ENCODE measurements at regions not wholly inside any gene's neighbourhood (a gene's known extent, or its start where the extent isn't known, plus 50 kb on each side); places are given as distances from the start of the nearest gene placed in this dataset.

DNA sequence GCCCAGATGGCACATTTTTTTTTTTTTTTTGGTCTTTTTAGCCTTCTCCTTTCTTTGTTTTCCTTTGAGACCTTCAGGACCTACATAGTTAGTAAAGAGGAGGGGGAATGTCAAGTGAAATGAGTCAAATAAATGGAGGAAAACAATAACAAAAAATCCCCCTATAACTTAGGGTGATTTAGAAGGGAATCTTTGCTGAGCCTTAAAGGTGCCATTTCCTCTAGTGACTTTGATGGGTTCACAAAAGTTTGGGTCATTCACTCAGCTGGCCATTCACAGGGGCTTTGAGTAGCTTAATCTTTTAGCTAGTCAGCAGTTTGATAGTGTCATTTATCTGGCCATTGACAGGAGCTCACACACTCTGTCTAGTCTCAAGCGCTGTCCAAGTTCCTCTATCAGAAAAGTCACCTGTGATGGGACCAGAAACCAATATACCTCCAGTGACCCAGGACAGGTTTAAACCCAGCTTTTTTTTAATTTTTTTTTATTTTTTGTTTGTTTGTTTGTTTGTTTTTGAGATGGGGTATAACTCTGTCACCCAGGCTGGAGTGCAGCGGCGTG lies 275.1 kb upstream of the PRDM1 start:
- TF ChIP-seq ISL1 (CRISPR knock-in tag; IDR thresholded peaks at IDR 0.05) (no peak), ZFP3 (CRISPR knock-in tag; IDR thresholded peaks at IDR 0.05) (no peak), ZNF565 (CRISPR knock-in tag; conservative IDR thresholded peaks at IDR 0.05; ENCODE audit: low read depth) (no peak), SNAI2 (CRISPR knock-in tag; IDR thresholded peaks at IDR 0.05) (no peak), BACH2 (CRISPR knock-in tag; IDR thresholded peaks at IDR 0.05; ENCODE audit: borderline replicate concordance) (no peak), TCF4 (CRISPR knock-in tag; IDR thresholded peaks at IDR 0.05; ENCODE audit: borderline replicate concordance) (no peak), CSDC2 (CRISPR knock-in tag; IDR thresholded peaks at IDR 0.05) (no peak), ZFP30 (CRISPR knock-in tag; IDR thresholded peaks at IDR 0.05) (no peak), OSR1 (CRISPR knock-in tag; IDR thresholded peaks at IDR 0.05) (no peak), PPARA (CRISPR knock-in tag; IDR thresholded peaks at IDR 0.05; ENCODE audit: borderline replicate concordance) (no peak), ZC3H10 (CRISPR knock-in tag; IDR thresholded peaks at IDR 0.05) (no peak), TOX (CRISPR knock-in tag; IDR thresholded peaks at IDR 0.05; ENCODE audit: borderline replicate concordance) (no peak), ARNTL (CRISPR knock-in tag; IDR thresholded peaks at IDR 0.05; ENCODE audit: borderline replicate concordance, low read depth) (no peak), ESRRG (CRISPR knock-in tag; IDR thresholded peaks at IDR 0.05) (no peak)
- TF ChIP-seq, protein P1, sequence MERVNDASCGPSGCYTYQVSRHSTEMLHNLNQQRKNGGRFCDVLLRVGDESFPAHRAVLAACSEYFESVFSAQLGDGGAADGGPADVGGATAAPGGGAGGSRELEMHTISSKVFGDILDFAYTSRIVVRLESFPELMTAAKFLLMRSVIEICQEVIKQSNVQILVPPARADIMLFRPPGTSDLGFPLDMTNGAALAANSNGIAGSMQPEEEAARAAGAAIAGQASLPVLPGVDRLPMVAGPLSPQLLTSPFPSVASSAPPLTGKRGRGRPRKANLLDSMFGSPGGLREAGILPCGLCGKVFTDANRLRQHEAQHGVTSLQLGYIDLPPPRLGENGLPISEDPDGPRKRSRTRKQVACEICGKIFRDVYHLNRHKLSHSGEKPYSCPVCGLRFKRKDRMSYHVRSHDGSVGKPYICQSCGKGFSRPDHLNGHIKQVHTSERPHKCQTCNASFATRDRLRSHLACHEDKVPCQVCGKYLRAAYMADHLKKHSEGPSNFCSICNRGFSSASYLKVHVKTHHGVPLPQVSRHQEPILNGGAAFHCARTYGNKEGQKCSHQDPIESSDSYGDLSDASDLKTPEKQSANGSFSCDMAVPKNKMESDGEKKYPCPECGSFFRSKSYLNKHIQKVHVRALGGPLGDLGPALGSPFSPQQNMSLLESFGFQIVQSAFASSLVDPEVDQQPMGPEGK (CRISPR knock-in tag; IDR thresholded peaks at IDR 0.05; ENCODE audit: borderline replicate concordance): no peak
- TF ChIP-seq, protein P2, sequence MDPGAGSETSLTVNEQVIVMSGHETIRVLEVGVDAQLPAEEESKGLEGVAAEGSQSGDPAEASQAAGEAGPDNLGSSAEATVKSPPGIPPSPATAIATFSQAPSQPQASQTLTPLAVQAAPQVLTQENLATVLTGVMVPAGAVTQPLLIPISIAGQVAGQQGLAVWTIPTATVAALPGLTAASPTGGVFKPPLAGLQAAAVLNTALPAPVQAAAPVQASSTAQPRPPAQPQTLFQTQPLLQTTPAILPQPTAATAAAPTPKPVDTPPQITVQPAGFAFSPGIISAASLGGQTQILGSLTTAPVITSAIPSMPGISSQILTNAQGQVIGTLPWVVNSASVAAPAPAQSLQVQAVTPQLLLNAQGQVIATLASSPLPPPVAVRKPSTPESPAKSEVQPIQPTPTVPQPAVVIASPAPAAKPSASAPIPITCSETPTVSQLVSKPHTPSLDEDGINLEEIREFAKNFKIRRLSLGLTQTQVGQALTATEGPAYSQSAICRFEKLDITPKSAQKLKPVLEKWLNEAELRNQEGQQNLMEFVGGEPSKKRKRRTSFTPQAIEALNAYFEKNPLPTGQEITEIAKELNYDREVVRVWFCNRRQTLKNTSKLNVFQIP (CRISPR knock-in tag; IDR thresholded peaks at IDR 0.05; ENCODE audit: borderline replicate concordance, low read depth): no peak
- TF ChIP-seq, protein P3, sequence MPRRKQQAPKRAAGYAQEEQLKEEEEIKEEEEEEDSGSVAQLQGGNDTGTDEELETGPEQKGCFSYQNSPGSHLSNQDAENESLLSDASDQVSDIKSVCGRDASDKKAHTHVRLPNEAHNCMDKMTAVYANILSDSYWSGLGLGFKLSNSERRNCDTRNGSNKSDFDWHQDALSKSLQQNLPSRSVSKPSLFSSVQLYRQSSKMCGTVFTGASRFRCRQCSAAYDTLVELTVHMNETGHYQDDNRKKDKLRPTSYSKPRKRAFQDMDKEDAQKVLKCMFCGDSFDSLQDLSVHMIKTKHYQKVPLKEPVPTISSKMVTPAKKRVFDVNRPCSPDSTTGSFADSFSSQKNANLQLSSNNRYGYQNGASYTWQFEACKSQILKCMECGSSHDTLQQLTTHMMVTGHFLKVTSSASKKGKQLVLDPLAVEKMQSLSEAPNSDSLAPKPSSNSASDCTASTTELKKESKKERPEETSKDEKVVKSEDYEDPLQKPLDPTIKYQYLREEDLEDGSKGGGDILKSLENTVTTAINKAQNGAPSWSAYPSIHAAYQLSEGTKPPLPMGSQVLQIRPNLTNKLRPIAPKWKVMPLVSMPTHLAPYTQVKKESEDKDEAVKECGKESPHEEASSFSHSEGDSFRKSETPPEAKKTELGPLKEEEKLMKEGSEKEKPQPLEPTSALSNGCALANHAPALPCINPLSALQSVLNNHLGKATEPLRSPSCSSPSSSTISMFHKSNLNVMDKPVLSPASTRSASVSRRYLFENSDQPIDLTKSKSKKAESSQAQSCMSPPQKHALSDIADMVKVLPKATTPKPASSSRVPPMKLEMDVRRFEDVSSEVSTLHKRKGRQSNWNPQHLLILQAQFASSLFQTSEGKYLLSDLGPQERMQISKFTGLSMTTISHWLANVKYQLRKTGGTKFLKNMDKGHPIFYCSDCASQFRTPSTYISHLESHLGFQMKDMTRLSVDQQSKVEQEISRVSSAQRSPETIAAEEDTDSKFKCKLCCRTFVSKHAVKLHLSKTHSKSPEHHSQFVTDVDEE (CRISPR knock-in tag; IDR thresholded peaks at IDR 0.05): no peak
- TF ChIP-seq, protein P4, sequence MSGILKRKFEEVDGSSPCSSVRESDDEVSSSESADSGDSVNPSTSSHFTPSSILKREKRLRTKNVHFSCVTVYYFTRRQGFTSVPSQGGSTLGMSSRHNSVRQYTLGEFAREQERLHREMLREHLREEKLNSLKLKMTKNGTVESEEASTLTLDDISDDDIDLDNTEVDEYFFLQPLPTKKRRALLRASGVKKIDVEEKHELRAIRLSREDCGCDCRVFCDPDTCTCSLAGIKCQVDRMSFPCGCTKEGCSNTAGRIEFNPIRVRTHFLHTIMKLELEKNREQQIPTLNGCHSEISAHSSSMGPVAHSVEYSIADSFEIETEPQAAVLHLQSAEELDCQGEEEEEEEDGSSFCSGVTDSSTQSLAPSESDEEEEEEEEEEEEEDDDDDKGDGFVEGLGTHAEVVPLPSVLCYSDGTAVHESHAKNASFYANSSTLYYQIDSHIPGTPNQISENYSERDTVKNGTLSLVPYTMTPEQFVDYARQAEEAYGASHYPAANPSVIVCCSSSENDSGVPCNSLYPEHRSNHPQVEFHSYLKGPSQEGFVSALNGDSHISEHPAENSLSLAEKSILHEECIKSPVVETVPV (CRISPR knock-in tag; IDR thresholded peaks at IDR 0.05): no peak
- ATAC-seq: no peak

DNA sequence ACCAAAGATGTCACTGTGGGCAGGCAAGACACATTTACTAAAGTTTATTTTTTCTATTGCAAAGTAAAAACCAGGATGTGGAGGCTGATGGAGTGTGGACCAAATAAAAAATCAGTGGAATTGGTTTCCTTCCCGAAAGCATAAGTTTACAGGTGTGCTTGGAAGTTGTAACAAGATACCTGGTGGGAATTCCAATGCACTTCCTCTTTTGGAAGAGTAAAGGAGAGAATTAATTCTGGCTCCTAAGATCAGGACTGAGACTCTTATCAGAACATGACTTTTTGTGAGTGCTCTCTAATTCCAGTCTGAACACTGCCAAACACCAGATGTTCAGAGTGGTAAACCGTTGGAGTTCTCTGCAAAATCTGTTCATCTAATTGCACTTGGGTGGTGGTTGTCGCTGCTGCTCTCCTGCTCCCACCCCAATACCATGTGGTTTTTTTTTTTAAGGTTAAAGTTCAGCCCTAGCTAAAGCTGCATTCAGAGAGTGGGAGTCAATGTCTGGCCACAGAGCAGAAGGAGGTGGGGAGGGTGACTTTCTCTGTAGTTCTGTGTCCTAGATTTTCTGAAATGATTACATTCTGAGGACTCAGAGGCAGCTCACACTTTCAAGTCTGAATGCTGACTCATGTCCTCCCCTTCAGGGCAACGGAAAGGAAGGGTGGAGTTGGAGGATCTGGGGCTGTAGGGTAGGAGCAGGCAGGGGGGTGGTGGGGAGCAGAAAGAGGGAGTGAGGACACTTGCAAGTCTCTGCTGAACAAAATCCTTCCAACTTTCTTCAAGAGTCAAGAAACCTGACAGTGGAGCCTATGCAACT lies 275.8 kb upstream of the PRDM1 start:
- ATAC-seq: peak; percentile 94
- no peak for TF ChIP-seq PPARA (CRISPR knock-in tag; IDR thresholded peaks at IDR 0.05; ENCODE audit: borderline replicate concordance)

DNA sequence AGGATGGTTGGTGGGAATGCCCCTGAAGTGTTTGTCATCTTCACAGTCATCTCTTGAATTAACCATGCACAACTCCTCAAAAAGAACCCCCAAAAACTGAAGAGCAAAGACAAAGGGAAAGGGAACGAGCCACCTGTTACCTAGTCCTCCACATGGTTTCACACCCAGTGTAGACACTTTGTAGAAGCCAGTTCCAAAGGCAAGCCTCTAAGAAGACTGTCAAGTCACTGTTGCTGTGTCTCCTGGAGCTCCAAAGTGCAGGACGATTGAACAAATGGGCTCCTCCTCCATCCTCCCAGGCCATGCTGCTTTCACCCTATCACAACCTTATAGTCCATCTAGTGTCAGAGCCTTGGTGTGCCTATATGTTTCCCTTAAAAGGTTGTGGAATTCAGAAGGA lies 277.6 kb upstream of the PRDM1 start:
- ATAC-seq: no peak
- TF ChIP-seq, protein P4 (CRISPR knock-in tag; IDR thresholded peaks at IDR 0.05): no peak
- TF ChIP-seq, protein P1 (CRISPR knock-in tag; IDR thresholded peaks at IDR 0.05; ENCODE audit: borderline replicate concordance): no peak
- TF ChIP-seq, protein P3 (CRISPR knock-in tag; IDR thresholded peaks at IDR 0.05): no peak
- no peak for TF ChIP-seq ZC3H10 (CRISPR knock-in tag; IDR thresholded peaks at IDR 0.05)
- TF ChIP-seq CSDC2 (CRISPR knock-in tag; IDR thresholded peaks at IDR 0.05): no peak
- no peak for TF ChIP-seq ZFP3 (CRISPR knock-in tag; IDR thresholded peaks at IDR 0.05)
- no peak for TF ChIP-seq ZNF565 (CRISPR knock-in tag; conservative IDR thresholded peaks at IDR 0.05; ENCODE audit: low read depth)
- TF ChIP-seq ISL1 (CRISPR knock-in tag; IDR thresholded peaks at IDR 0.05): no peak
- no peak for TF ChIP-seq OSR1 (CRISPR knock-in tag; IDR thresholded peaks at IDR 0.05)
- TF ChIP-seq, protein P5, sequence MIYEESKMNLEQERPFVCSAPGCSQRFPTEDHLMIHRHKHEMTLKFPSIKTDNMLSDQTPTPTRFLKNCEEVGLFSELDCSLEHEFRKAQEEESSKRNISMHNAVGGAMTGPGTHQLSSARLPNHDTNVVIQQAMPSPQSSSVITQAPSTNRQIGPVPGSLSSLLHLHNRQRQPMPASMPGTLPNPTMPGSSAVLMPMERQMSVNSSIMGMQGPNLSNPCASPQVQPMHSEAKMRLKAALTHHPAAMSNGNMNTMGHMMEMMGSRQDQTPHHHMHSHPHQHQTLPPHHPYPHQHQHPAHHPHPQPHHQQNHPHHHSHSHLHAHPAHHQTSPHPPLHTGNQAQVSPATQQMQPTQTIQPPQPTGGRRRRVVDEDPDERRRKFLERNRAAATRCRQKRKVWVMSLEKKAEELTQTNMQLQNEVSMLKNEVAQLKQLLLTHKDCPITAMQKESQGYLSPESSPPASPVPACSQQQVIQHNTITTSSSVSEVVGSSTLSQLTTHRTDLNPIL (CRISPR knock-in tag; IDR thresholded peaks at IDR 0.05; ENCODE audit: low read depth): no peak

All from SK-N-SH treated with all-trans-retinoic acid at 6 μM for 48 hours (cell line).